Suppressor macrophage treated with lipopolysaccharide for 4 hours (primary cell): ENCODE measurements at regions not wholly inside any gene's neighbourhood (a gene's known extent, or its start where the extent isn't known, plus 50 kb on each side); places are given as distances from the start of the nearest gene placed in this dataset.

Experiments used
- DNase-seq: peaks from one replicate; pipeline ENCODE4 v3.0.0-alpha.2; 2020

DNA sequence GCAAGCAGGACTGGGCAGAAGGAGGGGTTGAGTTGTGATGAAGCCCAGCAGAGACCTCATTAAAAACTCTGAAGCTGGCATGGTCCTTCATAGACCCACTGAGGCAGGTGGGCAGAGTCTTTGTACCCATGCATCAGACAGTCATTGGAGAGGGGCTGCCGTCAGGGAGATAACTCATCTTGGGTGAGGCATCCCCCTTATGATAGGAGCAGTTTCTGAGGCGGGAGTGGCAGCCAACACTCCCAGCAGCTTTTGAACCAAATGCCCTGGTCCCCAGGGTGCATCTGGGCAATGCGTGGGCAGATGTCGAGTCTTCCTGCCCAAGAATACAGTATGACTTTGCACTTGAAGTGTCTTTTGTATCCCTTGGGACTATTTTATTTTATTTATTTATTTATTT lies 68.1 kb downstream of the HTR5A start:
- DNase-seq = no peak

DNA sequence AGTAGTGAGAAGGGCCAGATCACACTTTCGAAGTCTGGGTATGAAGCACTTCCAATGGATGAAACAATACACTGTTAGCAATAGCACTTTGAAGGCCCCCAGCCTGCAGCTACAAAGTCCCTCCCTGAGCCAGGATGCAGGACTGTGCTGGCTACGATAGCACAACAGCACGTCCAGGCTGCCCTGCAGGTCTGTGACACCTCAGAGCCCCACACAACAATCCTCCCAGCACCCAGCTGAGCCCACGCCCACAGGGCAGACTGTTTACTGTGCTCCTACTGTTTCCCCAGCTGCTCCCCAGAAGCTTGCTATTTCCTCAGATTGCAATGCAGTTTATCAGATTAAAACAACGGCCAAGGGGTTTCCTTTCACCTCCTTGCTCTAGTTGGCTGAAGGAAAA lies 71.4 kb downstream of the HTR5A start:
- no peak for DNase-seq

DNA sequence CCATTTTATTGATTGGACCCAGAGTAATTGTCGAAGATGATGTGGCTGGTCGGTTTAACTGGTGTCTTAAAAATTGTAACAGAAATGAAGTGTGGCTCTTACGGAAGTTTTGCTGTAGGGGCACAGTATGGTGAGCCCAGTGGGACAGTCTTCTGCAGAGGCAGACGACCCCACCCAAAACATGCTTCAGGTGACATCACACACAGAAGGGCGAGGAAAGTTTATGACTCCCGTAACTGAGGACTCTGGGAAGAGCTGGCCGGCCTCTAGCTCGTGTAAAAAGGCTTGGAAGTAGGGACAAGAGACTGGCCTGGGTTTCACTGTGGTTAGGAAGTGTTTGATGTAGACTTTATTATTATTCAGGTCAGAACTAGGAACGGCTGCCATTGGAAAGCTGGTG lies 73.3 kb downstream of the HTR5A start:
- DNase-seq = no peak

DNA sequence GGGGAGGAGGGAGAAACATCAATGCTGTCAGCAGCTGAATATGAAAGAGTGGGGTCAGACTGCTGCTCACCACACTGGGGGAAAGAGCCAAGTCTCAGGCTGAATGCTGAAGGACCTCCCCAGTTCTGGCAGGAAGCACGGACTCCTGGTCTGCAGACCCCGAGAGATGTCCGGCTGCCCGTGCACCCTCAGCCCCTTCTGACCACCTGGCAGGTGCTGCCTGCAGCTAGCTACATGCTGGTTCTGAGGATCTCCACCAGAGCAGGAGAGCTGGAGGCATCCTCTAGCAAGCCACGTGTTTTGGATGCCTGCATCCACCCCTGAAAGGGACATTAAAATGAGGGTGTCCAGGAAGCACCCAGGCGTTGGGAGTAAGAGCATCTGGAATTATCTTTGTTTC lies 74.2 kb downstream of the HTR5A start:
- DNase-seq = no peak

DNA sequence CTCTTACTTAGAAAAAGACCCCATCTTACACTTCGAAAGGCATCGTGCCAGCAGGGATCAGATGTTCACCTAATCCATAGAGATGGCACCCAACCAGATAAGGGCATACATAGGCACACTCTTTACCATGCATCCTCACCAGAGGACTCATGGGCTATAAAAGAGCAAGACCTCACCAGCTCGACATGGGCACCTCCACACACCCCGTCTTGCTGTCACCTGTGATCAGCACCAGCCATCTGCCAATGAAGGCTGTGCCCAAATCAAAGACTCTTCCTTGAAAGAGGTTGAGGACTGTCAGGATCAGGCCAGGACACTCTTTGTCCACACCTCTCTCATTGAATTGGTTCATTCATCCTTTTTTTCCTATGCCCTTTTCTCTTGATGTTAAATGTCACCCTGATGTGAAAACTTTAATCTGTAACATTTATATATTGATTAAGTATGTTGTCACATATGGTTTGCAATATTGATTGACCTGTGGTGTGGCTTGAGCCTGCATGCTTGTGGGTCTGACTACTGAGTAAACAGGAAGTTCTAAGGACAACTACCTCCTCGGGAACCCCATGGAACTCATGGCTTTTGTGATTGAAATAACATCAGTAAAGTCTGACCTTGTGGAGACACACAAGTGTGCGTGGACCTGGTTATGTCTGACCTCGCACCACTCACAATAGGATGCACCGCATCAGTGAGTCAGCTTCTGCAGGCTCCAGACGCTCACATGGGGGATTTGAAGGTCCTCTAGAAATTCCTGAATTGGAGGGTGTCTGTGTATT lies 75.5 kb downstream of the HTR5A start:
- DNase-seq = no peak

DNA sequence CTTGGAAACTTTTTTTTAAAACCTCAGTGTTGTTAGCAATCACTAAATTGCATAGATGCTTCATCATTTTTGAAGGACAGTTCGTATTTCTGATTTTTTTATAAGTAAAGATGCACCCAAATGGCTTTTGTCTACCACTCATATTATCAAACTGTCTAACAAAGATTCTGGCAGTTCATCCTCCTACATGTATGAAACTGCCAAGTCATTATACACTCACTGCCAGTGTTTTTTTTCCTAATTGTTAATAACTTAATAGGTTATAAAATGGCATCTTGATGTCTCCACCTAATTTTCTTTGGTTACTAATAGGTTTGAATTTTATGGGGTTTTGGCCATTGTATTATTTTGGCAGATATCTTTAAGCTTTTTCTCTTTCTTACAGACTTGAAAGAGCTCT lies 77.0 kb downstream of the HTR5A start:
- no peak for DNase-seq

DNA sequence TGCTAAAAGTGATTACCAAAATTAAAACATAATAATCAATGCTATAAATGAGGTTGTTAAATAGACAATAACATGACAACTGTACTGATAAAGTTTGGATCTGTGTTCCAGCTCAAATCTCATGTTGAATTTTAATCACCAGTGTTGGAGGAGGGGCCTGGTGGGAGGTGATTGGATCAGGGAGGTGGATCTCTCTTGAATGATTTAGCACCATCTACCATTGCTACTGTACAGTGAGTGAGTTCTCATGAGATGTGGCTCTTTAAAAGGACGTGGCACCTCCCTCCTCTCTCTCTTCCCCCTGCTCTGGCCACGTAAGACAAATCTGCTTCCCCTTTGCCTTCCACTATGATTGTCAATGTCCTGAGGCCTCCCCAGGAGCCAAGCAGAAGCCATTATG lies 77.5 kb downstream of the HTR5A start:
- no peak for DNase-seq

DNA sequence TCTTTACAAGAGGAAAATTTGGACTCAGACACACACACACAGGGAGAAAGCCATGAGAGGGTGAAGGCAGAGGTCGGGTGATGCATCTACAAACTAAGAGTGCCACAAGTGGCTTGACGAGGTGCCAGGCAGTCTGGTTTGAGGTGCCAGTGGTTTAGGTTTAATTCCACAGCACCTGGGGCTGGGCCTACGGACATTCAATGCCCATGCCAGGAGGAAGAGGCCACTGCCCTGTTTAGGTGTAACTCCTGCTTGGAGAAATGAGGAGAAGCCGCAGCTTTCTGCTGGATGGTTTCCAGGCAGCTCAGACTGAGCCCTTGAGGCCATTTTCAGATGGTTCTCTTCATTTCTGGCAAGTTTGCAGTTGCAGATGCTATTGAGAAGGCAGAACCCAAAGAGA lies 83.6 kb downstream of the HTR5A start:
- DNase-seq = no peak

DNA sequence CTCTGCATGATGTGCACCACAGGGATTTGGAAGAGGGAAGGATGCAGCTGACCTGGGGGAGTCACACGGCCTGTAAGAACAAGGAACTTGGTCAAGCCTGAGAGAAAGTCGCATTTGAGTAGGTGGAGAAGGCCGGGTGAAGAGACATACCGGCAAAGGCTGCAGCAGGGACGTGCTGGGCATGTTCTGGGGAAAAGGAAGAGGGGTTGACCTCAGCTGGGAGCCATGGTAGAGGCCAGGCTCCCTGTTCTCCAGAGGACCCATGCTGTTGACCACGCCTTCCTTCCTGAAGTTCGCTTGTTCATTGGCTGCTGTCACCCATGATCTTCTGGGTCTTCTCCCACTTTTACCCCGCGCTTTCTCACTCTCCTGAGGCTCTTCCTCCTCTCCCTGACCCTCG lies 84.5 kb downstream of the HTR5A start:
- no peak for DNase-seq

DNA sequence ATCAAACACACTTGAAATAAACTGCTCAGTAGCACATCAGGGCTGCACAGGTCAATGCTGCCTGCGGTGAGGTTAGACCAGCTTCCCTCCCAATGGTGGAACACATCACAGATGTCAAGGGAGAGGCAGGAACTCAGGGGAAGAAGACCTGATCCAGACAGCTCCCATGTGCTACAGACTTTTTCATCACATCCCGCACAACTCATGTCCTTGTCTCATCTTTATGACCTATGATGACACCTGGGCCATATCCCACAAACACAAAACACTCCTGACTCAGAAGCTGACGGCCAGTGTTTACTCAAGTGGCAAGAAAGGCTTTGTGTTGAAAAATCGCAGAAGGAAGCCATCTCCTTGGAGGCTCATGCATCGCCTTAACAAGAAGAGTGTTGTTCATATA lies 91.6 kb downstream of the HTR5A start:
- no peak for DNase-seq

DNA sequence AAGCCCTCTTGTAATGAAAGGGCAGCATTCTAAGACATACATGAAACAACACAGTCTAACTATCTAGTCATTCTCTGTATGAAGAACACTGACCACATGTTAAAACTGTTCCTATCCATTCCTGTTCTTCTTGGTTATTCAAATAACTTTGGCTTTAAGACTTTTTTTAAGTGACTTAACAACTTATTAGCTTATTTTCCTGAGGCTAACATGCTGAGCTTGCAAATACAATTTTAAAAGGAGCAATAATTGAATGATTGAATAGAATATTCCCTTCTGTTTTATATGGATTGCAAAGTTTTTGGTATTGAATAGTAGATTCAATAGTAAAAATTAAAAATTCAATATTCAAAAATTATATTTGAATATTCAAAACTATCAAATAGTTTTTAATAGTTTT lies 92.3 kb downstream of the HTR5A start:
- DNase-seq = no peak

DNA sequence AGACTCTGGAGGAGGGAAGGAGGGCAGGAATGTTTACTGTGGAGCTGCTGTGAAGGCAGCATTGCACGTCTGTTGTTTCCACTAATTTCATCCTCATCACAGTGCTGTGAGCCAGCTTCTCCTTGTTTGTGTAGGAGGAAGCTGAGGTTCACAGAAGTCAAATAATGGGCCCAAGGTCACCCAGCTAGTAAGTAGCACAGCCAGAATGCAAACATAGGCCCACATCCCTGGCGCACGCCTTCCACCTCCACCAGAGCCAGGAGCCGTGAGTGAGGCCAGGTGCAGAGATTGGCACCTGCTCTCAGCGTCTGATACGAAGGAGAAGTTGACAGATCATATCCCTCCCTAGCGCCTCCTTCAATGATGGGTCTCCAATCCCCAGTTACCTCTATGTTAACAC lies 93.6 kb downstream of the HTR5A start:
- no peak for DNase-seq

DNA sequence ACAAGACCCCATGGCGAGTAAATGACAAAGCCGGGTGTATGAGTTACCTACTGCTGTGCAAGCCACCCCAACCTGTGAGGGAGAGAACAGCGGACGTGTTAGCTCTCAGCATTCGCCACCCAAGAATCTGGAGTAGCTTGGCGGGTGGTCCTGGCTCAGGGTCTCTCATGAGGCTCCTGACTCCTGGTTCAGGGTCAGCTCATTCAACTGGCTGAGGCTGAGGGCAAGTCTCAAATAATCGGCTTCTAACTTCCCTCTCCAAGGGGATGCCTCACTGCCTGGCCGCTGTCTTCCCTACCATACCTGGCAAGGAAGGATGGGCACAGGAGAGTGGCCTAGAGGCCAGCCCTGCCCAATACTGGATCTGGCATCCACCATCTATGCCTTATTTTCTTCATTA lies 94.2 kb downstream of the HTR5A start:
- no peak for DNase-seq

DNA sequence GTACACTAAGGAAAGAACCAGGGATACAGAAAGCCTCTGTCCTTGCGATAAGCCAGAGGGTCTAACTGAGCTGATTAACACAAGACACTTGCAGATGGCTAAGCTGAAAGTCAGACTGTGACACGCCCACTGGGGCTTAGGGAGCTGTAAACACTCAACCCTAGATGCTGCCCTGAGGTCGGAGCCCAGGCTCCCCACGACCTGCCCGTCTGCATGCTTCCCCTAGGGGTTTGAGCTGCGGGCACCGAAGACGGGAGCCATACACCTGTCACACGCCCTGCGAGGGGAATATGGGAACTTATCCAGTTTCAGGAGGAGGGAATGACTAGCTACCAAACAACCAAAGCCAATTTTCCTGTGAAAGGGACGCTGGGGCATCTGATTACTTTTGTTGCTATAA lies 96.0 kb downstream of the HTR5A start:
- no peak for DNase-seq

DNA sequence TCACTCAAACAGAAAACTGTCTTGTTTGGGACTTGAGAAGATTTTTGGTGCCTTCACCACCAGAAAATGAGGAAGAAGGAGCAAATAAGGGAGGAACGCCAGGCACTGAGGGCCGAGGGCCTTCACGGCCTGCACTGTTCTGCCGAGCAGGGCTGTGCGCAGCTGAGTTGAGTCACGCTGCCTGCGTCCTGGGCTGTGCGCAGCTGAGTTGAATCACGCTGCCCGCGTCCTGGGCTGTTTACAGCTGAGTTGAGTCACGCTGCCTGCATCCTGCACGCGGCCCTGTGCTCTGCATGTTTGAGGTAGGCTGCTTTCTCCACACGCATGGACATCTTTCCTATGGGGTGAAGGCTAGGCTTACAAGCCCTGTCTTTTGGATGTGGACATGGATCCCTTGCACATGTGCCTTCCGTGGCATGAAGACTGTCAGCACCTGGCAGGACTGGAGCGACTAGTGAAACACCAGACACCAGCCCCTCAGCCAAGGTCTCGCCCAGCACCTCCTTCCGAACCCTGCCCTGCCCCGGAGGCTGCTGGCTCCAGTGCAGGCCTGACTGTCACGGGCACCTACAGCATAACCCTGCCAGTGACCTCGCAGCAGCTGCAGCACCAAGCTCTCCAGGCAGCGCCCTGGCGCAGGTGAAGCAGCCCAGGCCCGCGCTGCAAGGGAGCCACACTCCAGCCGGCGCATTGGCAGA lies 96.7 kb downstream of the HTR5A start:
- DNase-seq = peak; percentile 44

DNA sequence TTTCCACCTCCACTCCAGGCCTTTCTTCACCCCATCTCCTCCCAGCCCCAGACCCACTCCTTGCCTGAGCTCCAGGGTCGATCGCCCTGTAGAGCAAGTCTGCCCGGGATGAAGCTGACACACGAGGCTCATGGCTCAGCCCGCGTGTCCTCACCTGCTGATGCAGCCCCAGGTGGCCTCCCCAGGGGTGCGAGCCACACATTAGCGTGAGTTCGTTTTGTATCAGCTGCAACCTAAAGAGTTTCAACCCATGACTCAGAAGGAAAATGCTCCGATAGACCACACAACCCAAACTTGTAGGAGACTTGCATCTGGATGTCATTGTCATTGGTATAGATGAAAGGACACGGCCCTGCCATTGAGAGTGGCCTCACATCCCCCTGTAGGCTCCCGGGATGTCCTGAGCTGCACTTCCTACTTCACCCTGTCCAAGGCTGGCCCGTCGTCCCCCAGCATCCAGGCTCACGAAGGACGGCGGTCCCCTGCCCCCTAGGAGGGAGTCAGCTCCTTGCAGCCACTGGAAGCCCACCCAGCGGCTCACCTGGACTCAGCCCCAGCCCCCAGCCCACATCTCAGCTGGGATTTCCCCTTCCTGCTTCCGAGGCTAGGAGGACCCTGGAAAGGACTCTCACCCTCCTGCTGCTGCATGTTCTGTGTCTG lies 97.7 kb downstream of the HTR5A start:
- no peak for DNase-seq

DNA sequence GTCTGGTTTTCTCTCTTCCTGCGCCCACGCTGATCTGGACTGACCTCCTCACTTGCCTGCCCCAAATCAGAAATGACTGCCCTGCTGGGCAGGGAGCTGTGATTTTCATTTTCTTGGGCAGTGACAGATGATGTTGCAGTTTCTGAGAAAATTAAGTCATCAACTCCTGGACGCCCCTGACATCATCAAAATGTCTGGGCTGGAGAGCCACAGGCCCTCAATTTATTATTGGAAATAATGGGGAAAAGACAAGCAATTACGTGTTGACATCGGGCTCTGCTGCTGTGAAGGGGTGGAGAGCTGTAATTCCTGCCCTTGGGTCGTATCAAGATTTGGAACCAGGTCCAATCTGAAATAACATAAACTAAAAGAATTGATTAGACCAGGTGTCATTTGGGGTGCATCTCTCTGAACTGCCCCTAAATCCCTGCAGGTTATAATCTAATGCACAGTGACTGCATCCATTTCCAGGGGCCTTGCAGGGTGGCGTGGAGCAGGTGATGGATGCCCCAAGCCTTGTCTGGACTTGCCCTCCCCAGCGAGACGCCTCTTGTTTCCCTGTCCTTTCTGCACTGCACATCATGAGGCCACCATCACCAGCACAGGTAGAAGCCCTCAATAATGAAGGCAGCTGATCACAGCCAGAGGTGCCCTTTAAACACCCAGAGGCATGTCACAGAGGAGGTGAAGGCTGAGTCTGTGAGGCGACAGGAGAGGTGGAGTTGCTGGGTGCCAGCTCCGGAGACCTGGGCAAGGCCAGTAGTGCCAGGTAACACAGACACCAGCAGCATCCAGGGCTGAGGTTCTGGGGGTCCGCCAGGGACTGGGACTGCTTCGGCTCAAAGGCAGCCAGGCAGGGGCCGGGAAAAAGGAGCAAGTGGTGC lies 98.7 kb downstream of the HTR5A start:
- DNase-seq = no peak

DNA sequence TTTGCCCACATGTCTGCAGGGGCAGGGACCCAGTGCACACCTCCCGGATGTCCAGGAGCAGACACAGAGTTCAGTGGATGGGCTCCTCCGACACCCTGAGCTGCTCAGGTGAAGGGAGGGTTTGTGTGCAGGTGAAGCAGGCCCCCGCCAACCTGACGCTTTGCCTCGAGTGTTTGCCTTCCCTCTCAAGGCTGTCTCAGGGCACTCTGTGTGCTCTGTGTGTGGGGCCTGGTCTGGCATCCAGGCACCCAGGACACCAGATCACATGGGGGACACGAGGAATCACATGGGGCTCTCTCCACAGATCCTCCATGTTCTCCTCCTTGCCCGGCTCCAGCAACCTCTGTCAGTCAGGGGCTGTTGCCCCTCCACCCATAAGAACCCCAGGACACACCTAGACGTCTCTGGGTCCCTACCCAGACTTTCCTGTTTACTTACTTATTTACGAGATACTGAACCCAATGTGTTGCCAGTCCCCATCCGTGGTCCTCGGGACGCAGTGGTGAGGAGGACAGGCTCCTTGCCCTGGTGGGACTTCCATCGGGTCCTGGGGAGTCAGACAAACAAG lies 99.5 kb downstream of the HTR5A start:
- DNase-seq = no peak

DNA sequence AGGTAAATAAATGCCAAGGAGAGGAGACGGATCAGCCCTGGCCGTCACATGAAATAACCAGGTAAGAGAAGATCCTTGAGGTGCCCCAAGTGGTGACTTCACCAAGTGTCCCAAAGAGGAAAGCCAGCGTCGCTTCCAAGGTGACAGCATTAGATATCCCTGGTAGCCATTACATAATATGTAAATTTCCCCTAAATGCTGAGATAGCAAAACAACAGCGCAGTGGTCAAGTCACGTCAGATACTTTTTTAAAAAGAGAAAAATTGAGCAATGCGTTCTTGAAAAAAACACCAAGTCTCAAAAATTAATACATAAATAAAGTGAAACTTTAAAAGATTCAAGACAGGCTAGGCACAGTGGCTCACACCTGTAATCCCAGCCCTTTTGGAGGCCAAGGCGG lies 100.2 kb downstream of the HTR5A start:
- no peak for DNase-seq

DNA sequence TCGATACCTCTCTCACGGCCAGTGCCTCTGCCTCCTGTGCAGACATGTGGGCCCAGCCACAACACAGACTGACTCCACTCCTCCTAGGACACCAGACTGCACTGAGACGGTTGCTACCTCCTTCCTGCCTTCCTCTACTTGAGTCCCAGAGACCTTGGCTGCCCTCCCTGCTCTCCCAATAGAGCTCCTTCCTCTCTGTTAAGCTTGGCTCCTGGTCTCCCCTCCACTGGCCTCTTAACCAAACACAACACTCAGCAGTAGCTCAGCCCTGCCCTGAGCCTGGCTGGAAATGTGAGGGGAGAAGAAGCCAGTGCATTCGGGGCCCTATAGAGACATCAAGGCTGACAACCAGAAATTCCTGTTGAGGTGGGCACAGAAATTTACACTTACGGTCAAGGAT lies 102.0 kb downstream of the HTR5A start:
- DNase-seq = no peak

DNA sequence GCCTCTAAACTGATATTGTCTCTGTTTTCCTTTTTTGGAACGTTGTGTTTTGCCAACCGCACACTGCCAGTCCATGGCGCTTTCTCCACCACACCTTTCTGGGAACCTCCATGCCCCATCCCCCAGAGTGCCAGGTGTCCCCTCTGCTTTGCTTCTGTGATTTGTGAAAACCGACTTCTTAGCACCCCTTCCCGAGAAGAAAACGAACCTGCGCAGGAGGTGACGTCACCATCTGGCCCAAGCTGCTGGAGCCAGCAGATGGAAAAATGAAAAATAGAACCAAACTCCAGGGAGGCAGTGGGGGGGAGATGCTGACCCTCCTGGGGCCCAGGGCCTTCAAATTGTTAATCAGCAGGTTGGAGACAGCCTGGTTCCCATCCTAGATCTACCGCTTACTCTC lies 103.8 kb downstream of the HTR5A start:
- no peak for DNase-seq

DNA sequence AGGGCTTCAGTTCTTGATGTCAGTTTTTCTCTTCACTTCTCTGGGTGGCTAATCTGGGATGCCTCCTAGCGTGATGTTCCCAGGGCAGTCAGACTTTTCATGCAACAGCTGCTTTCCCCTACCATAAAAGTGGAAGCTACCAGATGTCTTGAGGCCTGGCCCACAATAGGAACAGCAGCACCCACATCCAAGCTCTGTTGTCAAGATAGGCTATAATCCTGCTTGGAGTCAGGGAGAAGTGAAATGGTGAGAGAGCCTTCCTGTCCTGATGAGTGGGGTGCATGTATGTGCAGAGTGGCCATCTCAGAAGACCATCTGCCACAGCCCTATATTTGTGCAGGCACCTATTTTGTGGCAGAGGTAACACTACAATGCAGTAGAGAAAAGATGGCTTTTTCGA lies 108.0 kb downstream of the HTR5A start:
- DNase-seq = no peak

DNA sequence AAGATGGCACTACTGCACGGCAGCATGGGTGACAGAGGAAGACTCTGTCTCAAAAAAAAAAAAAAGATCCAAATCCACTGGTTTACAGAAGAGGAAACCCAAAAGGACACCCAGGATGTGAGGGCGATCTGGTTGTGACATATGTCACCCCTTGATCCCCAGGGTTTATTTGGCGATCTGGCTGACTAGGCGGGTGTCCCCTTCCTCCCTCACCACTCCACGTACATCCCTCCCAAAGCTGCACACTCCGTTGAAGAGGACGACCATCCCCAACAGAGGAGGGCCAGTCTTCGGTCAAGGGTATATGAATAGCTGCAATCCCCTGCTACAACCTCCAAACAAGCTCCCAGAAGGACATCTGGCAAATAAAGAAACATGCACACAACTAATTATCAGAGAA lies 111.6 kb downstream of the HTR5A start:
- no peak for DNase-seq
